ENCODE measurements at regions not wholly inside any gene's neighbourhood (a gene's known extent, or its start where the extent isn't known, plus 50 kb on each side); places are given as distances from the start of the nearest gene placed in this dataset.
"Not testable (repeated sequence)": the region's sequence is repeated elsewhere in the genome, so short reads cannot be mapped to it uniquely, and the experiment has no call there.

GRCh38 chr1:149234926-149235914, 131.9 kb upstream of the NBPF9 start:
- DNase-seq, result not testable (repeated sequence)

GRCh38 chr1:149237515-149237914, 134.2 kb upstream of the NBPF9 start:
- not testable (repeated sequence) for DNase-seq

GRCh38 chr1:149239897-149240508, 136.7 kb upstream of the NBPF9 start:
- DNase-seq, result not testable (repeated sequence)

GRCh38 chr1:149240530-149240929, 137.2 kb upstream of the NBPF9 start:
- DNase-seq, result not testable (repeated sequence)

- DNase-seq, result not testable (repeated sequence)
These were observed 137.9 kb upstream of the NBPF9 start for GRCh38 chr1:149241272-149241671.

GRCh38 chr1:149243572-149243971, 140.2 kb upstream of the NBPF9 start:
- not testable (repeated sequence) for DNase-seq

- not testable (repeated sequence) for DNase-seq
These were observed 141.3 kb upstream of the NBPF9 start for GRCh38 chr1:149244621-149245020.

GRCh38 chr1:149246212-149246611, 142.9 kb upstream of the NBPF9 start:
- not testable (repeated sequence) for DNase-seq

GRCh38 chr1:149248610-149249009, 145.3 kb upstream of the NBPF9 start:
- not testable (repeated sequence) for DNase-seq

- not testable (repeated sequence) for DNase-seq
These were observed 146.6 kb upstream of the NBPF9 start for GRCh38 chr1:149249850-149250467.

- DNase-seq, result not testable (repeated sequence)
These were observed 151.8 kb upstream of the NBPF9 start for GRCh38 chr1:149254894-149255847.

GRCh38 chr1:149260284-149260683, 156.9 kb upstream of the NBPF9 start:
- not testable (repeated sequence) for DNase-seq

GRCh38 chr1:149260736-149261340, 157.5 kb upstream of the NBPF9 start:
- DNase-seq, result not testable (repeated sequence)

- DNase-seq, result not testable (repeated sequence)
These were observed 163.9 kb upstream of the NBPF9 start for GRCh38 chr1:149267287-149267686.

- not testable (repeated sequence) for DNase-seq
These were observed 165.8 kb upstream of the NBPF9 start for GRCh38 chr1:149269001-149269702.

- DNase-seq, result not testable (repeated sequence)
These were observed 166.5 kb upstream of the NBPF9 start for GRCh38 chr1:149269833-149270232.

GRCh38 chr1:149274493-149274892, 171.1 kb upstream of the NBPF9 start:
- not testable (repeated sequence) for DNase-seq

GRCh38 chr1:149275802-149276201, 172.5 kb upstream of the NBPF9 start:
- not testable (repeated sequence) for DNase-seq

GRCh38 chr1:149276496-149276895, 173.1 kb upstream of the NBPF9 start:
- not testable (repeated sequence) for DNase-seq

- DNase-seq, result not testable (repeated sequence)
These were observed 174.8 kb upstream of the NBPF9 start for GRCh38 chr1:149278156-149278555.

GRCh38 chr1:149279015-149279414, 175.7 kb upstream of the NBPF9 start:
- DNase-seq, result not testable (repeated sequence)
